ENCODE measurements at regions not wholly inside any gene's neighbourhood (a gene's known extent, or its start where the extent isn't known, plus 50 kb on each side); places are given as distances from the start of the nearest gene placed in this dataset.

GRCh38 chr21:41080485-41081121 is 87.4 kb upstream of the BACE2 start:
- Histone ChIP-seq H3K36me3 (ENCODE audit: control insufficient read depth in 2 of 4, insufficient read depth in 4 of 4, low read length in 3 of 4) (no peaks in the 10 kb centered on the region), H2AK5ac (ENCODE audit: low read depth, low read length) (no peak overlapping the region), H3K56ac (replicated peaks; ENCODE audit: insufficient read length, low read depth, low read length) (no peak overlapping the region), H2BK5ac (ENCODE audit: low read depth, low read length) (no peak overlapping the region), H3K23me2 (ENCODE audit: low read depth, low read length) (no peaks in the 10 kb centered on the region), H4K8ac (ENCODE audit: extremely low read depth, insufficient read depth, low read length) (no peak overlapping the region), H2BK20ac (ENCODE audit: low read length) (no peak overlapping the region), H3K4me1 (replicated peaks in 1 of 4; ENCODE audit: control insufficient read depth in 3 of 4, insufficient read depth in 4 of 4, low read length in 3 of 4) (no peaks in the 10 kb centered on the region), H3K23ac (ENCODE audit: insufficient read length) (no peak overlapping the region), H4K20me1 (replicated peaks in 1 of 2; ENCODE audit: control insufficient read depth in 1 of 2, insufficient read depth in 2 of 2, low read length in 2 of 2) (no peaks in the 10 kb centered on the region), H2BK12ac (ENCODE audit: low read depth, low read length) (no peak overlapping the region), H3K79me2 (ENCODE audit: control insufficient read depth in 1 of 2, insufficient read depth in 2 of 2, low read length in 2 of 2) (no peaks in the 10 kb centered on the region), H2BK15ac (ENCODE audit: low read length) (no peak overlapping the region), H3K27me3 (replicated peaks in 1 of 4; ENCODE audit: control insufficient read depth in 3 of 4, extremely low read depth in 1 of 4, insufficient read depth in 3 of 4, low read length in 3 of 4) (no peaks in the 10 kb centered on the region), H4K5ac (ENCODE audit: insufficient read length, low read depth, low read length) (no peak overlapping the region), H2BK120ac (replicated peaks; ENCODE audit: low read depth, low read length) (no peak overlapping the region), H3K79me1 (ENCODE audit: low read depth, low read length) (no peaks in the 10 kb centered on the region), H3K9ac (replicated peaks in 1 of 4; ENCODE audit: extremely low read depth in 1 of 4, low read depth in 3 of 4, low read length in 3 of 4) (no peak overlapping the region), H3K18ac (ENCODE audit: extremely low read depth, low read length) (no peak overlapping the region), H3K27ac (ENCODE audit: low read depth, low read length) (no peak overlapping the region), H3K14ac (ENCODE audit: insufficient read length) (no peak overlapping the region), H3K9me3 (ENCODE audit: insufficient read depth in 2 of 2, low read depth in 1 of 2, low read length in 1 of 2) (no peaks in the 10 kb centered on the region; a peak in 1 of 4 replicates), H2AFZ (ENCODE audit: low read length) (no peak overlapping the region), H3K4ac (replicated peaks; ENCODE audit: insufficient read length, low read depth, low read length) (no peak overlapping the region), H4K91ac (replicated peaks; ENCODE audit: insufficient read length, low read length) (no peak overlapping the region), H3K4me3 (ENCODE audit: extremely low read depth in 1 of 4, insufficient read depth in 2 of 4, low read depth in 3 of 4, low read length in 4 of 4) (no peak overlapping the region), H3K4me2 (ENCODE audit: insufficient read depth in 1 of 2, low read depth in 2 of 2, low read length in 2 of 2) (no peak overlapping the region)
- 88% methylated on average over 3 of the region's 3 CpGs; no CpG with 5 or more reads in 1 of the 2 experiments for WGBS, 2 experiments (ENCODE audit: extremely low coverage in 1 of 2, insufficient coverage in 1 of 2, insufficient read length in 1 of 2, insufficient replicate concordance in 2 of 2, low coverage in 1 of 2, low lambda C conversion rate in 2 of 2, missing lambda C conversion rate in 1 of 2)
- ChIA-PET CTCF (ENCODE audit: partially characterized antibody) (interaction anchor here (2.0 kb wide), 1 partner anchor 9 kb away, joined by 4 read pairs; no protein-coding TSS in a partner anchor), POLR2A (ENCODE audit: partially characterized antibody) (no interaction called here)
- DNase-seq (ENCODE audit: low read depth in 1 of 2, low spot score in 2 of 2) (no peak), FAIRE-seq (no peak)
- TF ChIP-seq SP2 (IDR thresholded peaks at IDR 0.05; ENCODE audit: low read length) (no peak), SIN3A (conservative IDR thresholded peaks at IDR 0.05 in 1 of 2, IDR thresholded peaks at IDR 0.05 in 1 of 2; ENCODE audit: low read depth in 1 of 2, low read length in 2 of 2) (no peak), POU5F1 (IDR thresholded peaks at IDR 0.05; ENCODE audit: low read depth, low read length) (no peak), CHD1 (IDR thresholded peaks at IDR 0.05; ENCODE audit: low read depth, low read length) (no peak), EZH2 (IDR thresholded peaks at IDR 0.05; ENCODE audit: low read depth, low read length, severe bottlenecking) (no peak), CHD2 (IDR thresholded peaks at IDR 0.05; ENCODE audit: low read length) (no peak), FOSL1 (IDR thresholded peaks at IDR 0.05; ENCODE audit: insufficient read depth, low read depth, low read length) (no peak), JUND (IDR thresholded peaks at IDR 0.05; ENCODE audit: low read length) (no peak), BRCA1 (IDR thresholded peaks at IDR 0.05; ENCODE audit: low read depth, low read length) (no peak), TAF1 (IDR thresholded peaks at IDR 0.05; ENCODE audit: low read depth, low read length) (no peak), TBP (IDR thresholded peaks at IDR 0.05; ENCODE audit: low read depth, low read length) (no peak)
- TF ChIP-seq, protein P1, sequence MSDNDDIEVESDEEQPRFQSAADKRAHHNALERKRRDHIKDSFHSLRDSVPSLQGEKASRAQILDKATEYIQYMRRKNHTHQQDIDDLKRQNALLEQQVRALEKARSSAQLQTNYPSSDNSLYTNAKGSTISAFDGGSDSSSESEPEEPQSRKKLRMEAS (IDR thresholded peaks at IDR 0.05): no peak

Measured in H1 (cell line).